GM18873 (cell line): ENCODE measurements at regions not wholly inside any gene's neighbourhood (a gene's known extent, or its start where the extent isn't known, plus 50 kb on each side); places are given as distances from the start of the nearest gene placed in this dataset.
"Not testable (repeated sequence)": the region's sequence is repeated elsewhere in the genome, so short reads cannot be mapped to it uniquely, and the experiment has no call there.

ENCODE experiments used
- ATAC-seq: cut with Tn5 transposase; IDR thresholded peaks from one replicate; pipeline ENCODE4 v1.9.1; 2021; ENCODE audit warnings: mild to moderate bottlenecking, moderate library complexity, moderate number of reproducible peaks; ENCODE audit not compliant: unreplicated experiment, low FRiP score

- ATAC-seq, result no peak
Measured at GRCh38 chr4:160523231-160523630, 1420.4 kb downstream of the RAPGEF2 start.

DNA sequence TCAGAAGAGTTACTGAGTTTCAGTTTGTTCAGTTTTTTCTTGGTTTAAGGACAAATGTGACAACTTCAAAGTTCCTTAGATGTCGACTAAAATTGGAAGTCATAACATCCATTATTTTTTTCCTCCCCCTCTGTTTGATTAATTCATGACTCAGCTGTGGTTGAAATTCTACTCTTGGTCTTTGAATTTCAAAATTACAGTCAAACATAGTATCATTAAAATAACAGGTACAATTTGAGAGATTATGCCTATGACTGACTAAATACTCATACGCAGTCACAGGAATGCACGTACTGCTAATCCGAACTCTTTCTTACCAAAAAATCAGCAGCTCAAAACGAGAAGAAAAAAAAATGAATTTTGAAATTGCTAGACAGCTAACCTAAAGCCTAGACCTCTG, 1434.8 kb downstream of the RAPGEF2 start:
- ATAC-seq, result no peak

DNA sequence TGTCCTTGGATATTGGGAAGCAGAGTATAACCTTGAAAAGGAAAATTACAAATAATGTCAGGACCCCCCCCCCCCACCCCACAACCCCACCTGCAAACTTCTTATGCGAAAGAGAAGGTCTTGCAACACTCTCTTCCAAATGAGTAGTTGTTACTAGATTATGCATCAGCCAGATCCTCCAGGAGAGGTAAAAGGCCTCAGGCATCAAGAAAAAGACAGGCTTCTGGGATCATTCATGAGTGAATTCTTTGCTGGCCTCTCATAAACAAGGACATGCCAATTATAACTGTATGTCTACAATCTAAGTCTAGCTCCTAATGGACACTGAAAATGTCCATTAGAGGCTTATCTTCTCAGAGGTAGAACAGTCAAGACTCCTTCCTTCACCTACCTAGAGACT, 1443.3 kb downstream of the RAPGEF2 start:
- no peak for ATAC-seq

- ATAC-seq, result not testable (repeated sequence)
Measured at GRCh38 chr4:160549951-160550519, 1447.2 kb downstream of the RAPGEF2 start.

- ATAC-seq, result no peak
Measured at GRCh38 chr4:160562661-160563060, 1459.8 kb downstream of the RAPGEF2 start.

DNA sequence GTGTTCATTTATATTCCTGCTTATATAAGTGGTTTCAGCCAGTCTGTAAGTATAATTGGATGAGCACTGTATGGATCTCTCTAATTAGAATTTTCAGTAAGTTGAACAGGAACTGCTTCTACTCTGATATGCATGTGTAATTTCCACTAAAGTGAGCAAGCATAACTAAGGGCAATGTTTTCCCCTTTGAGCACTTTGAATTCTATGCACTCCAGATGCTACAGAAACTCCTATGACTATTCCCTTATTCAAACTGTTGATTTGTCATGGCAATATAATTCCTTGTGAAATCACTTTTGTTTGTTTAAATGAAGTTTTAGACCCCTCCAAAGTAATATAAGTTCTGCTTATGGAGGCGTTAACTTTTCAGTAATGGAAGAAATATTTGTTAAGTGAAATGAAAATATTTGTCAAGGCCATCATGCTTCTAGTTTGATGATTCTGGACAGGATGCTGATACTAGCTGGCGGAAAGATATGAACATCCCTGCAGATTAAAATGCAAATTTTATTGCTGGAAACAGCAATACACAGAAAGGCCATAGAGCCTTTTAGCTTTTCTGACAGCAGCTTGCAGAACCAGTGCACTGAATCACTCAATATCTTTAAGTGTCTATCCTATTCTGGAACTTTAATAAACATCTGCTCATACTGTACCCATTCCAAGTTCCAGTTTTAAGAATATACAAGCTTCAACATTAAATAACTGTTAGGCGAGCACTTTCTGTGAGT, 1460.8 kb downstream of the RAPGEF2 start:
- no peak for ATAC-seq

DNA sequence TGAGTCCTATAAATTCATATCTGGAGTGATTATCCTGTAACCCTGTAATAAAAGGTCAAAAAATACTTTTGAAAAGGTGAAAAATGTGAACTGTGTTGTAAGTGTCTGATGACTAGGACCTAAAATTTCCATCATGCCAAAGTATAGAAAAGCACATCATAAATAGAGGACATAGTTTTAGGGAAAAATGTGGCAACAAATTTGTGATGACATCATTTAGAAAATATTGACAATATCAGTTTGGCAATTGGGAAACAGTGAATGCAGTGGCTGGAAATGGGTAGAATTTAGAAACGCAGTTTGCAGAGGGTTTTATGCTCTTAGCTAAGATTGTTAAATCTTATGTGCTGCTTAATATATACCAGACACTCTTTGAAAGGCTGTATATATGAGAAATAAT, 1464.8 kb downstream of the RAPGEF2 start:
- no peak for ATAC-seq

GRCh38 chr4:160570271-160570670, 1467.4 kb downstream of the RAPGEF2 start:
- ATAC-seq, result no peak

- ATAC-seq, result not testable (repeated sequence)
Measured at GRCh38 chr4:160574272-160574671, 1471.4 kb downstream of the RAPGEF2 start.

DNA sequence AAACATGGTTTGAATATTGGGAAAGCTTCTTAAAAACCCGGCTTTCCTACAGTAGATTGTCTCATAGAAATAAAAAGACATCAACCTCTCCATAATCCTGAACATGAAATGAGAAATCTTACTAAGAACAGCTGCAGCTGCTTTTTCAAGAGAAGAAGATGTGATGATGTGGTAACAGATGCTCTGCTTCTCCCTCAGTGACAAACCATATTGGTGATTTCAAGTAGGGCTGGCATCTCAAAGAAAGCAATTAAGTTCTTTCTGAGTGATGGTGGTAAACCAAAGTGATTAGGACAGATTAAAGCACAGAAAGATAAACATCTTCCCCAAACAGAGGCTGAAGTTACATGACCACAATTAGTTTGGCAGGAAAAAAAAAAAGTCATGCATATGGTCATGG, 1477.7 kb downstream of the RAPGEF2 start:
- ATAC-seq, result no peak

GRCh38 chr4:160592258-160592657, 1489.4 kb downstream of the RAPGEF2 start:
- no peak for ATAC-seq

DNA sequence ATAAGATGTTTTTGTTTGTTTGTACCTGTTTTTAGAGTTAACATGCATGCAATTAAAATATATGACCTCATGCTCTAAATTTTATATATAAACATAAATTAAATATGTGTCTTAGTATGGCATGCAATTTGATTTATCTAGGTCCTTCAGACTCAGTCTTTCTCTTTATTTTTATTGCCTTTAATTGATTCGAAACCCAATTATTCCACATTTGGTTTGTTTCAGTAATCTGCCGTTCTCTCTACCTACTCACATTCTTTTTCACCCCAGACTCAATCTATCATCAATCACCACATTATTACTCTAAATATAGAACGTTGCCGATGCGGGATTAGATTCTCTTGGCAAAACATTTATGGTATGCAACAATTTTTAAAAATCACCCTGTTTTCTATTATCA, 1492.8 kb downstream of the RAPGEF2 start:
- ATAC-seq, result no peak

- no peak for ATAC-seq
Measured at GRCh38 chr4:160604541-160604940, 1501.7 kb downstream of the RAPGEF2 start.

- no peak for ATAC-seq
Measured at GRCh38 chr4:160611181-160611580, 1508.3 kb downstream of the RAPGEF2 start.

DNA sequence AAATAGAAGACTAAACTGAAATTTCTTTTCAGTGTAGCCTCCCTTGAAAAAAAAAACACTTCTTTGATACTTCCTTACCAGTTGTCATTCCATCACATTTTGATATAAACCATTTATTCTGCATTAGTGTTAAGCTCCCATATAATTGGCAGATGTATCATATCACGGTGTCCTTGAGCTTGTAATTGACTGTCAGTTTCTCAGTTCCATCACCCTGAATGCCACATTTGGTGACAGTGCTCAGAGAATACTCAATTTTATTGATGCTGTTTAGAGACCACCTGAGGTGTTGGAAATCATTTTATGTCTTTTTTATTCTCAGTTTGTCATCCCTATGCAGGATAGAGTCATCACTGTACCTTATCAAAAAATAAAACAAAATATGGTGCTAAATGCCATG, 1528.2 kb downstream of the RAPGEF2 start:
- ATAC-seq, result no peak

DNA sequence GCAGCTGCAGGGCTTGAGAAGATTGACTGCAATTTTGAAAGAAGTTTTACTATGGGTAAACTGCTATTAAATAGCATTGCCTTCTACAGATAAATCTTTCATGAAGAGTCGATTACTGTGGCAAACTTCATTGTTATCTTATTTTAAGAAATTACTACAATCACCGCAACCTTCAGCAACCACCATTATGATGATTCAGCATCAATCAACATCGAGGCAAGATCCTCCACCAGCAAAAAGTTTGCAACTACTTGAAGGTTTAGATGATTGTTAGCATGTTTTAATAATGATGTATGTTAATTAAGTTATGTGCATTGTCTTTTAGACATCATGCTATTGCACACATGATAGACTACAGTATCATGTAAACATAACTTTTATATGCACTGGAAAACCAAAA, 1511.0 kb downstream of the FSTL5 start:
- no peak for ATAC-seq

DNA sequence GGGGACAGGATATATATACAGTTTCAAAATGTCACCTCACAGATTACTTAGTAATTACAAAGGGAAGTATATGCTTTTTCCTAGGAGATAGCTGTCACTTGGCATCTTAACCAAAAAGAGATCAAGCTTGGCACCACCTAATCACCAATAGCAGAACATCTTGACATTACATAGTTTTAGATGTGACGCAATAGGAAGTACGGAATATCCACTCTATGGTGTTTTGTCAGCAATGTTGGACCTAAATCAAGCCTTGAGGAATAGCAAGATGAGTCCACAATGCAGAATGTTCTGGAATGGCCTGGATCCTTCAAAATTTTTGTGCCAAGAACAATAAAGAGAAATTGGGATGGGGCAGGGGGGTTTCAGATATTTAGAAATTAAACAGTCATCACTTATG, 1488.2 kb downstream of the FSTL5 start:
- no peak for ATAC-seq

DNA sequence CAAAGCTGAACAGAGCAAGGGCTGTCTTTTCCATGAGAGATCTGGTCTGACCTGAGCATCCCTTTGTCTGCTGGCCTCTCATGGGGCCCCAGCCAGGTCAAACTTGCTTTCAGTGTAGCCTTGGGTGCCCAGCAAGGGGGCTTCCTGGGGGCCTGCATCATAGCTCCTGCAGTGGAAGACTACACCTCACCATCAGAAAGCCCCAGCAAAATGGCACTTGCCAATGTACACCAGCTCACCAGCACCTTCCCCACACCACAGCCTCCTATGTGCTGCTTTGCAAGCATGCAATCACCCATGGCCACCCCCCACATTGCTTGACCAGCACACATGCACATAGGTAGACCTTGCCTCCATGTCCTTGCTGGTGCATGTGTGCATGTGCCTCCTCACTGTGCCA, 1478.1 kb downstream of the FSTL5 start:
- no peak for ATAC-seq

DNA sequence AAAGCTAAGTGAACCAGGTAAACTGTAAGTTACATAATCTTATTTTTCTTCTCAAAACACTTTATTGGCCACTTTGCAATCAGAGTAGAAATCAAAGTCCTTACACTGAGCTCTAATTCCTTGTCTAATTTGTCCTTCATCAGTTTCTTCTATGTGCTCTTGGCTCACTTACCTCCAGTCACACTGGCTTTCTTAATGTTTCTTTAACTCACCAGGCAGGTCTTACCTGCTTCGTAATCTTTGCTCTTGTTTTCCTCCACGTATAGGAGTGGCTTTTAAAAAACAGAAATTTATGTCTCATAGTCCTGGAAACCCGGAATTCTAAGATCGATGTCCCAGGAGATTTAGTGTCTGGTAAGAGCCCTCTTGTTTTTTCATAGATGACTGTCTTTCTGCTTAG, 1462.1 kb downstream of the FSTL5 start:
- ATAC-seq, result no peak

GRCh38 chr4:160709026-160709425, 1454.8 kb downstream of the FSTL5 start:
- ATAC-seq, result no peak

GRCh38 chr4:160709546-160709945, 1454.3 kb downstream of the FSTL5 start:
- ATAC-seq, result no peak

- no peak for ATAC-seq
Measured at GRCh38 chr4:160716551-160716950, 1447.2 kb downstream of the FSTL5 start.
